ENCODE measurements at regions not wholly inside any gene's neighbourhood (a gene's known extent, or its start where the extent isn't known, plus 50 kb on each side); places are given as distances from the start of the nearest gene placed in this dataset.

GRCh38 chr3:71924721-71925120, 139.8 kb upstream of the PROK2 start:
- H3K36me3 ChIP-seq (ENCODE audit: control insufficient read depth, insufficient read depth, low read length) = no peaks in the 10 kb centered on the region
- no peaks in the 10 kb centered on the region for H3K27me3 ChIP-seq (ENCODE audit: control insufficient read depth, insufficient read depth, low read length)
- H3K4me3 ChIP-seq (ENCODE audit: low read depth, low read length) = no peak overlapping the region
- H3K4me1 ChIP-seq (ENCODE audit: control insufficient read depth, insufficient read depth, low read length) = peaks cover 32% of the 10 kb centered on the region
- no peaks in the 10 kb centered on the region for H3K9me3 ChIP-seq (ENCODE audit: control insufficient read depth, insufficient read depth, low read length)
- H3K27ac ChIP-seq (ENCODE audit: low read depth, low read length) = peak overlapping the region; percentile 52
- no peak overlapping the region for H3K9ac ChIP-seq (ENCODE audit: low read depth, low read length)

- Histone ChIP-seq H3K27me3 (ENCODE audit: control insufficient read depth, insufficient read depth, low read length) (no peaks in the 10 kb centered on the region), H3K9me3 (ENCODE audit: control insufficient read depth, insufficient read depth, low read length) (no peaks in the 10 kb centered on the region), H3K4me3 (ENCODE audit: low read depth, low read length) (no peak overlapping the region), H3K4me1 (ENCODE audit: control insufficient read depth, insufficient read depth, low read length) (peaks cover 17% of the 10 kb centered on the region), H3K9ac (ENCODE audit: low read depth, low read length) (no peak overlapping the region), H3K27ac (ENCODE audit: low read depth, low read length) (no peak overlapping the region), H3K36me3 (ENCODE audit: control insufficient read depth, insufficient read depth, low read length) (no peaks in the 10 kb centered on the region)
These were observed 136.1 kb upstream of the PROK2 start for GRCh38 chr3:71921036-71921435.

- Histone ChIP-seq H3K27me3 (ENCODE audit: control insufficient read depth, insufficient read depth, low read length) (no peaks in the 10 kb centered on the region), H3K9ac (ENCODE audit: low read depth, low read length) (no peak overlapping the region), H3K36me3 (ENCODE audit: control insufficient read depth, insufficient read depth, low read length) (no peaks in the 10 kb centered on the region), H3K9me3 (ENCODE audit: control insufficient read depth, insufficient read depth, low read length) (no peaks in the 10 kb centered on the region), H3K4me3 (ENCODE audit: low read depth, low read length) (no peak overlapping the region), H3K27ac (ENCODE audit: low read depth, low read length) (no peak overlapping the region), H3K4me1 (ENCODE audit: control insufficient read depth, insufficient read depth, low read length) (peaks cover 6% of the 10 kb centered on the region)
These were observed 134.6 kb upstream of the PROK2 start for GRCh38 chr3:71919572-71919971.

- Histone ChIP-seq H3K4me3 (ENCODE audit: low read depth, low read length) (no peak overlapping the region), H3K4me1 (ENCODE audit: control insufficient read depth, insufficient read depth, low read length) (no peaks in the 10 kb centered on the region), H3K9ac (ENCODE audit: low read depth, low read length) (no peak overlapping the region), H3K27me3 (ENCODE audit: control insufficient read depth, insufficient read depth, low read length) (no peaks in the 10 kb centered on the region), H3K27ac (ENCODE audit: low read depth, low read length) (no peak overlapping the region), H3K9me3 (ENCODE audit: control insufficient read depth, insufficient read depth, low read length) (no peaks in the 10 kb centered on the region), H3K36me3 (ENCODE audit: control insufficient read depth, insufficient read depth, low read length) (no peaks in the 10 kb centered on the region)
These were observed 132.6 kb upstream of the PROK2 start for GRCh38 chr3:71917545-71917944.

GRCh38 chr3:71916747-71917369, 131.9 kb upstream of the PROK2 start:
- Histone ChIP-seq H3K9ac (ENCODE audit: low read depth, low read length) (no peak overlapping the region), H3K4me1 (ENCODE audit: control insufficient read depth, insufficient read depth, low read length) (no peaks in the 10 kb centered on the region), H3K27ac (ENCODE audit: low read depth, low read length) (no peak overlapping the region), H3K4me3 (ENCODE audit: low read depth, low read length) (no peak overlapping the region), H3K36me3 (ENCODE audit: control insufficient read depth, insufficient read depth, low read length) (no peaks in the 10 kb centered on the region), H3K27me3 (ENCODE audit: control insufficient read depth, insufficient read depth, low read length) (no peaks in the 10 kb centered on the region), H3K9me3 (ENCODE audit: control insufficient read depth, insufficient read depth, low read length) (no peaks in the 10 kb centered on the region)

GRCh38 chr3:71912839-71913495, 128.0 kb upstream of the PROK2 start:
- H3K27ac ChIP-seq (ENCODE audit: low read depth, low read length) = no peak overlapping the region
- H3K4me1 ChIP-seq (ENCODE audit: control insufficient read depth, insufficient read depth, low read length) = peaks cover 7% of the 10 kb centered on the region
- H3K27me3 ChIP-seq (ENCODE audit: control insufficient read depth, insufficient read depth, low read length) = no peaks in the 10 kb centered on the region
- H3K4me3 ChIP-seq (ENCODE audit: low read depth, low read length) = no peak overlapping the region
- H3K9me3 ChIP-seq (ENCODE audit: control insufficient read depth, insufficient read depth, low read length) = no peaks in the 10 kb centered on the region
- H3K36me3 ChIP-seq (ENCODE audit: control insufficient read depth, insufficient read depth, low read length) = no peaks in the 10 kb centered on the region
- H3K9ac ChIP-seq (ENCODE audit: low read depth, low read length) = no peak overlapping the region

- Histone ChIP-seq H3K27ac (ENCODE audit: low read depth, low read length) (no peak overlapping the region), H3K36me3 (ENCODE audit: control insufficient read depth, insufficient read depth, low read length) (no peaks in the 10 kb centered on the region), H3K4me1 (ENCODE audit: control insufficient read depth, insufficient read depth, low read length) (peaks cover 7% of the 10 kb centered on the region), H3K4me3 (ENCODE audit: low read depth, low read length) (no peak overlapping the region), H3K9ac (ENCODE audit: low read depth, low read length) (no peak overlapping the region), H3K9me3 (ENCODE audit: control insufficient read depth, insufficient read depth, low read length) (no peaks in the 10 kb centered on the region), H3K27me3 (ENCODE audit: control insufficient read depth, insufficient read depth, low read length) (no peaks in the 10 kb centered on the region)
These were observed 125.2 kb upstream of the PROK2 start for GRCh38 chr3:71910108-71910507.

GRCh38 chr3:71907996-71908395, 123.0 kb upstream of the PROK2 start:
- Histone ChIP-seq H3K27ac (ENCODE audit: low read depth, low read length) (no peak overlapping the region), H3K36me3 (ENCODE audit: control insufficient read depth, insufficient read depth, low read length) (no peaks in the 10 kb centered on the region), H3K4me1 (ENCODE audit: control insufficient read depth, insufficient read depth, low read length) (peaks cover 7% of the 10 kb centered on the region), H3K9me3 (ENCODE audit: control insufficient read depth, insufficient read depth, low read length) (no peaks in the 10 kb centered on the region), H3K4me3 (ENCODE audit: low read depth, low read length) (no peak overlapping the region), H3K27me3 (ENCODE audit: control insufficient read depth, insufficient read depth, low read length) (no peaks in the 10 kb centered on the region), H3K9ac (ENCODE audit: low read depth, low read length) (no peak overlapping the region)

GRCh38 chr3:71906976-71907375, 122.0 kb upstream of the PROK2 start:
- H3K9me3 ChIP-seq (ENCODE audit: control insufficient read depth, insufficient read depth, low read length) = no peaks in the 10 kb centered on the region
- no peaks in the 10 kb centered on the region for H3K36me3 ChIP-seq (ENCODE audit: control insufficient read depth, insufficient read depth, low read length)
- H3K4me3 ChIP-seq (ENCODE audit: low read depth, low read length) = no peak overlapping the region
- H3K27me3 ChIP-seq (ENCODE audit: control insufficient read depth, insufficient read depth, low read length) = no peaks in the 10 kb centered on the region
- H3K9ac ChIP-seq (ENCODE audit: low read depth, low read length) = no peak overlapping the region
- peaks cover 10% of the 10 kb centered on the region for H3K4me1 ChIP-seq (ENCODE audit: control insufficient read depth, insufficient read depth, low read length)
- no peak overlapping the region for H3K27ac ChIP-seq (ENCODE audit: low read depth, low read length)

- Histone ChIP-seq H3K36me3 (ENCODE audit: control insufficient read depth, insufficient read depth, low read length) (no peaks in the 10 kb centered on the region), H3K27me3 (ENCODE audit: control insufficient read depth, insufficient read depth, low read length) (no peaks in the 10 kb centered on the region), H3K9me3 (ENCODE audit: control insufficient read depth, insufficient read depth, low read length) (no peaks in the 10 kb centered on the region), H3K9ac (ENCODE audit: low read depth, low read length) (no peak overlapping the region), H3K4me1 (ENCODE audit: control insufficient read depth, insufficient read depth, low read length) (peaks cover 10% of the 10 kb centered on the region), H3K4me3 (ENCODE audit: low read depth, low read length) (no peak overlapping the region), H3K27ac (ENCODE audit: low read depth, low read length) (no peak overlapping the region)
These were observed 120.5 kb upstream of the PROK2 start for GRCh38 chr3:71905426-71905825.

GRCh38 chr3:71903936-71904335, 119.0 kb upstream of the PROK2 start:
- H3K9me3 ChIP-seq (ENCODE audit: control insufficient read depth, insufficient read depth, low read length) = no peaks in the 10 kb centered on the region
- H3K27me3 ChIP-seq (ENCODE audit: control insufficient read depth, insufficient read depth, low read length) = no peaks in the 10 kb centered on the region
- no peak overlapping the region for H3K4me3 ChIP-seq (ENCODE audit: low read depth, low read length)
- no peaks in the 10 kb centered on the region for H3K36me3 ChIP-seq (ENCODE audit: control insufficient read depth, insufficient read depth, low read length)
- H3K9ac ChIP-seq (ENCODE audit: low read depth, low read length) = no peak overlapping the region
- peaks cover 7% of the 10 kb centered on the region; the same call in 1 of the 2 replicates for H3K4me1 ChIP-seq (ENCODE audit: control insufficient read depth, insufficient read depth, low read length)
- H3K27ac ChIP-seq (ENCODE audit: low read depth, low read length) = no peak overlapping the region

All from HUES48 (cell line).